HCT116 (cell line): ENCODE measurements at regions not wholly inside any gene's neighbourhood (a gene's known extent, or its start where the extent isn't known, plus 50 kb on each side); places are given as distances from the start of the nearest gene placed in this dataset.

Experiments used
- CEBPB ChIP-seq: IDR thresholded peaks from 2 replicates; pipeline ENCODE4 v1.6.1; 2012; ENCODE audit warnings: low read depth
- CTCF ChIP-seq, 3 experiments: fragments of 200-600 bp in 1 of 3; sonication (generic) in 1 of 3; IDR thresholded peaks in 2 of 3; conservative IDR thresholded peaks in 1 of 3; 2 replicates each; pipeline ENCODE4 v1.5.1; 2012 to 2017; ENCODE audit warnings: low read depth in 2 of 3, low read length in 2 of 3, antibody characterized with exemption in 1 of 3, borderline replicate concordance in 1 of 3, control low read depth in 1 of 3, mild to moderate bottlenecking in 1 of 3, mixed read lengths in 1 of 3, mixed run types in 1 of 3, moderate library complexity in 1 of 3; ENCODE audit not compliant: insufficient read depth in 1 of 3
- EGR1 ChIP-seq: IDR thresholded peaks from 2 replicates; pipeline ENCODE4 v1.6.1; 2012; ENCODE audit warnings: low read depth
- EZH2 ChIP-seq: fragments of 200-600 bp; sonication (generic); IDR thresholded peaks from 2 replicates; pipeline ENCODE4 v1.6.1; 2017; ENCODE audit warnings: antibody characterized with exemption, mixed run types
- POLR2A ChIP-seq: IDR thresholded peaks from 2 replicates; pipeline ENCODE4 v1.7.0; 2011; ENCODE audit warnings: borderline replicate concordance; ENCODE audit not compliant: insufficient read depth, insufficient read length; ENCODE audit errors: extremely low read depth
- POLR2AphosphoS5 ChIP-seq: IDR thresholded peaks from 2 replicates; pipeline ENCODE4 v1.6.1; 2011; ENCODE audit warnings: mild to moderate bottlenecking, low read depth, low read length, moderate library complexity
- RAD21 ChIP-seq: IDR thresholded peaks from 2 replicates; pipeline ENCODE4 v1.6.1; 2012; ENCODE audit warnings: low read depth, mild to moderate bottlenecking

- no peak for TF ChIP-seq RAD21
- no peak for TF ChIP-seq CTCF (IDR thresholded peaks at IDR 0.05 in 2 of 3, conservative IDR thresholded peaks at IDR 0.05 in 1 of 3; ENCODE audit: borderline replicate concordance in 1 of 3, insufficient read depth in 1 of 3, low read depth in 2 of 3, low read length in 2 of 3)
- no peak for TF ChIP-seq POLR2A
- no peak for TF ChIP-seq CEBPB
- no peak for TF ChIP-seq EGR1
- no peak for TF ChIP-seq POLR2AphosphoS5
- TF ChIP-seq EZH2: no peak
These were observed 106.1 kb downstream of the MSL3 start for GRCh38 chrX:11864171-11864570.
